Testis (tissue), 2 donors: ENCODE measurements at regions not wholly inside any gene's neighbourhood (a gene's known extent, or its start where the extent isn't known, plus 50 kb on each side); places are given as distances from the start of the nearest gene placed in this dataset.

Experiments
- DNase-seq: peaks from one replicate; pipeline ENCODE4 v3.0.0-alpha.2; 2019
- H3K27ac ChIP-seq, 2 donors: fragments of 200-600 bp; sonication (generic); one replicate each; pipeline ENCODE4 v1.5.1; 2019
- H3K27me3 ChIP-seq: fragments of 200-600 bp; sonication (generic); one replicate; pipeline ENCODE4 v1.5.1; 2019
- H3K36me3 ChIP-seq: fragments of 200-600 bp; sonication (generic); one replicate; pipeline ENCODE4 v1.5.1; 2017; ENCODE audit warnings: low read depth; ENCODE audit errors: missing control alignments
- H3K4me1 ChIP-seq: fragments of 200-600 bp; sonication (generic); one replicate; pipeline ENCODE4 v1.5.1; 2019
- H3K4me3 ChIP-seq, 2 donors: fragments of 200-600 bp; sonication (generic); one replicate each; pipeline ENCODE4 v1.5.1; 2017 to 2019
- H3K9me3 ChIP-seq: fragments of 200-600 bp; sonication (generic); one replicate; pipeline ENCODE4 v1.5.1; 2017
- POLR2A ChIP-seq: fragments of 450-650 bp; IDR thresholded peaks from one replicate; pipeline ENCODE4 v1.6.1; 2017; ENCODE audit warnings: antibody characterized with exemption, mild to moderate bottlenecking, moderate library complexity
- WGBS, 2 donors: methylation state at CpG; one replicate each; pipeline ENCODE4 v1.1.5; 2018; 5-methylcytosine and 5-hydroxymethylcytosine counted together
- intact Hi-C: fragments of 100-400 bp; cut with DNase I; formaldehyde crosslinking; loops from one replicate; pipeline ENCODE4 v1.15.1; 2023; ENCODE audit warnings: low total_unique reads
- TF ChIP-seq, protein P1 (sequence below), 3 experiments: fragments of 450-650 bp in 2 of 3; fragments of 200-600 bp in 1 of 3; sonication (generic) in 1 of 3; IDR thresholded peaks; one replicate each; pipeline ENCODE4 v1.5.1; 2016 to 2019; ENCODE audit warnings: antibody characterized with exemption in 3 of 3, mild to moderate bottlenecking in 2 of 3, moderate library complexity in 1 of 3

DNA sequence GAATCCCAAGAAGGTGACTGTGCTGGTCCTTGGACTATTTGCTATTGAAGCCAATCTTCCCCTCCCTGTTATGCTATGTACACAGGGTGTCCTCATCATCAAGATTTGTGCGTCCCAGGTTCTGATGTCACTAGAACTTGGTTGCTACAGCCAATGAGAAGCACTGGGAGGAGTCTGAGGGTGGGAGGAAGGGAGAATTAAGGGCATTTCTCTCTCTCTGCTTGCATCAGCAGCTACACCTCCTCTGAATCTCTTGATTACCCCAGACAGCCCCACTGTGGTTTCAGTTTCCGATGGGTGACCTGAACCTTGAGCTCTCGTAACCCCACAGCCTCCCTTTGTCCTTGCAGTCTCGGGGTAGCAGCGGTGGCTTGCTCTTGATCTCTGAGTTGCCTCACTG, 212.4 kb upstream of the SESN3 start:
- no peak for DNase-seq
- Histone ChIP-seq H3K36me3 (no peaks in the 10 kb centered on the region), H3K9me3 (no peaks in the 10 kb centered on the region), H3K4me1 (no peaks in the 10 kb centered on the region), H3K27me3 (no peaks in the 10 kb centered on the region), H3K27ac (no peak overlapping the region), H3K4me3 (no peak overlapping the region)
- intact Hi-C loops, result no loop called here
- 86 to 87% methylated on average over 5 of the region's 5 CpGs for WGBS, 2 donors
- TF ChIP-seq, protein P1, sequence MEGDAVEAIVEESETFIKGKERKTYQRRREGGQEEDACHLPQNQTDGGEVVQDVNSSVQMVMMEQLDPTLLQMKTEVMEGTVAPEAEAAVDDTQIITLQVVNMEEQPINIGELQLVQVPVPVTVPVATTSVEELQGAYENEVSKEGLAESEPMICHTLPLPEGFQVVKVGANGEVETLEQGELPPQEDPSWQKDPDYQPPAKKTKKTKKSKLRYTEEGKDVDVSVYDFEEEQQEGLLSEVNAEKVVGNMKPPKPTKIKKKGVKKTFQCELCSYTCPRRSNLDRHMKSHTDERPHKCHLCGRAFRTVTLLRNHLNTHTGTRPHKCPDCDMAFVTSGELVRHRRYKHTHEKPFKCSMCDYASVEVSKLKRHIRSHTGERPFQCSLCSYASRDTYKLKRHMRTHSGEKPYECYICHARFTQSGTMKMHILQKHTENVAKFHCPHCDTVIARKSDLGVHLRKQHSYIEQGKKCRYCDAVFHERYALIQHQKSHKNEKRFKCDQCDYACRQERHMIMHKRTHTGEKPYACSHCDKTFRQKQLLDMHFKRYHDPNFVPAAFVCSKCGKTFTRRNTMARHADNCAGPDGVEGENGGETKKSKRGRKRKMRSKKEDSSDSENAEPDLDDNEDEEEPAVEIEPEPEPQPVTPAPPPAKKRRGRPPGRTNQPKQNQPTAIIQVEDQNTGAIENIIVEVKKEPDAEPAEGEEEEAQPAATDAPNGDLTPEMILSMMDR (IDR thresholded peaks at IDR 0.05), result no peak
- TF ChIP-seq POLR2A, result no peak

DNA sequence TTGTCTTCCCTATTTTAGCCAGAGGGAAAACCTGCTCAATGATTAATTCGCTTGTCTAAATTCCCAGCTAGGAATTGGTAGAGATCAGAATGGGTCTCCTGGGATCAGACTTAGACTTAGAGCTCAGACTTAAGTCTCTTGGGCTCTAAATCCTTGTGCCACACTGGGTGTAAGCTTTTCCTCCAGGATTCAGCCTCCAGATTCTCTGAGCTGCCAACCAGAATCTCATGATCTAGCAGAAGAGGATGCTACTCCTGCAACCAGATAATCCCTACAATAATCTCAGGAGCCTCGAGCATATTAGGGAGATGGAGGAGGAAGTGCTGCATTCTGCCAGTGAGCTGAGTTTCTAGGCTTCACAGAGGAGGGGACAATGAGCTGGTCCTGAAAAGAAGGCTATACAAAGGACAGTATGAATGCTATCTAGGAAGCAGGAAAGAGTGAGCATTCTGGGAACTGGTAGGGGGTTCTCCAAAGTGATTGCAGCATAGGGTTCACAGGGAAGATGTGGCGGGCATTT, 211.6 kb upstream of the SESN3 start:
- 84 to 88% methylated on average over 3 of the region's 3 CpGs for WGBS, 2 donors
- Histone ChIP-seq H3K4me3 (no peak overlapping the region), H3K9me3 (no peaks in the 10 kb centered on the region), H3K27me3 (no peaks in the 10 kb centered on the region), H3K4me1 (no peaks in the 10 kb centered on the region), H3K27ac (no peak overlapping the region), H3K36me3 (no peaks in the 10 kb centered on the region)
- TF ChIP-seq, protein P1 (IDR thresholded peaks at IDR 0.05), result no peak
- TF ChIP-seq POLR2A, result no peak
- DNase-seq, result no peak
- intact Hi-C loops, result no loop called here

DNA sequence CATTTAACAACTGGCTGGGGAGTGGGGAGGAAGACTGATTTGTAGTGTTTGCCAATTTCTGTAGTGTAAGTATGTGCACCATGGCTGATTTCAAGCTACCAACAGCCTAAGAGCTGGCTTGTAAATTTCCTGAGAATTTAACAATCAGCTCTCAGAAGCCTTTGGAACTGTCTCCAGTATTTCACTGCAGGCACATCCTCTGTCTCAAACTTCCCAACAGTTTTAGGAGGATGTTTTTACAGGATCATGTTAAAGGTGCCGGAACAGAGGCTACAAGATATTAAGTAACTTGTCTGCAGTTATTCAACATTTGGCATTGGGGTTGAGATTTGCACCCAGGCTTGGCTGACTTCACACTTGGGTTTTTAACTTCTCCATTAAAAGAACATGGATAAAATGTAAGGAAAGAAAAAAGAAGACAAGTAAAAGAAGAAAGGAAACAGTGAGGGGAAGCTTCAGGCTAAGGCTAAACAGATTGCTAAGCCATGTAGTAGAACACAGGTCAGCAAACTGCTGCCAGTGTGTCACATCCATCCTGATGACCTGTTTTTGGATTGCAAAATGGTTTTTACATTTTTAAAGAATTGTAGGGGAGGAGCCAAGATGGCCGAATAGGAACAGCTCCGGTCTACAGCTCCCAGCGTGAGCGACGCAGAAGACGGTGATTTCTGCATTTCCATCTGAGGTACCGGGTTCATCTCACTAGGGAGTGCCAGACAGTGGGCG, 204.8 kb upstream of the SESN3 start:
- Histone ChIP-seq H3K36me3 (no peaks in the 10 kb centered on the region), H3K27me3 (no peaks in the 10 kb centered on the region), H3K27ac (no peak overlapping the region), H3K9me3 (no peaks in the 10 kb centered on the region), H3K4me1 (peaks cover 12% of the 10 kb centered on the region), H3K4me3 (no peak overlapping the region)
- TF ChIP-seq, protein P1 (IDR thresholded peaks at IDR 0.05), result no peak
- TF ChIP-seq POLR2A, result no peak
- intact Hi-C loops, result no loop called here
- 61 to 70% methylated on average over 3 to 6 of the region's 9 CpGs for WGBS, 2 donors
- DNase-seq, result no peak

DNA sequence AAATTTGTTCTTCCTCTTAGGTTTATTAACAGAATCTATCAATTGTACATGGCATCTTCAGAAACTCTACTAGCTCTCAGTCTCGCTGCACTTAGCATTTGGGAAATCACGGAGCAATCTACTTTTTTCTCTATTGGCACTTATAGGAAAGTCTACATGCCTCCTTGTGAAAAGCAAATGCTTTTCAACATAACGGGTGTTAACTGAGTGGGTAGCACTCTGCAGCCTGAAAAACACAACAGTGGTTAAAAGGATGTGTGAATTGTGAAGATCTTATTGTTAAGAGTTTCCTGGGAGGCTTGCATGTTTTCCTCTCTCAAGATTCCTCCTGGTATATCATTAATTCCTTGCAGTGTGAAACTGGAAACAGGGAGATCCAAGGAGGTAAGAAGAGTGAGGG, 204.2 kb upstream of the SESN3 start:
- Histone ChIP-seq H3K27me3 (no peaks in the 10 kb centered on the region), H3K36me3 (no peaks in the 10 kb centered on the region), H3K27ac (no peak overlapping the region), H3K4me3 (no peak overlapping the region), H3K4me1 (peaks cover 12% of the 10 kb centered on the region), H3K9me3 (no peaks in the 10 kb centered on the region)
- intact Hi-C loops, result no loop called here
- WGBS, 2 donors, result 77 to 88% methylated on average over 3 of the region's 3 CpGs
- no peak for DNase-seq
- TF ChIP-seq POLR2A, result no peak
- TF ChIP-seq, protein P1 (IDR thresholded peaks at IDR 0.05), result no peak

DNA sequence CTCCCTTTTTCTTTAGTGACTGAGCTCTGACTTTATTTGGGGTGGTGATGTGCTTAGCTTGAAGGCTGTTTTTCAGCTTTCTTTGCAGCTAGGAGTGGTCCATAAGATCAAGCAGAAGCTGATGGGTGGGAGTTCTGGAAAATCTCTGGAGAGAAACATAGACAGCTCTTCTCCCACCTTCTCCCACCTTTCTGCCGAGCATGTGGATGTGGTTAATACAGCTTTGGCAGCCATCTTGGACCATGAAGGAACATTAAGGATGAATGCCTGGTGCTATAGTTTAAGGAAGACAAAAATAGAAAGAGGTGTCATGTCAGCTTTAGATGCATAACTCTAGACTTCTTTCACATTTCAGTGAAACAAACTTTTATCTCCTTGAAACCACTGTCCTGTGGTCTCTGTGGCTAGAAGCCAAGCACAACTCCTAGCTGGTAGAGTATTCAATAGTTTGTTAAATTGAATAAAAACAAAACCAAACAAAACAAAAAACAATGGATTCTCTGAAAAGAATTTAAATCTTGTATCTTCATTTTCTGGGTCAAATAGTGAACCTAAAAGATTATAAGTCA, 203.6 kb upstream of the SESN3 start:
- WGBS, 2 donors, result 75 to 96% methylated on average over 1 of the region's 1 CpG
- Histone ChIP-seq H3K27ac (no peak overlapping the region), H3K36me3 (no peaks in the 10 kb centered on the region), H3K9me3 (no peaks in the 10 kb centered on the region), H3K4me1 (peaks cover 12% of the 10 kb centered on the region), H3K27me3 (no peaks in the 10 kb centered on the region), H3K4me3 (no peak overlapping the region)
- intact Hi-C loops, result no loop called here
- TF ChIP-seq POLR2A, result no peak
- TF ChIP-seq, protein P1 (IDR thresholded peaks at IDR 0.05), result no peak
- DNase-seq, result no peak
